Motor neuron (in vitro differentiated cells): ENCODE measurements at regions not wholly inside any gene's neighbourhood (a gene's known extent, or its start where the extent isn't known, plus 50 kb on each side); places are given as distances from the start of the nearest gene placed in this dataset.
"Not testable (repeated sequence)": the region's sequence is repeated elsewhere in the genome, so short reads cannot be mapped to it uniquely, and the experiment has no call there.

Experiments
- ATAC-seq, 8 experiments: fragments of 200-7000 bp; cut with Tn5 transposase; replicated peaks in 6 of 8; 2 replicates each; pipeline ENCODE4 v1.8.0; 2021; ENCODE audit warnings: mild to moderate bottlenecking in 8 of 8, moderate library complexity in 8 of 8
- H3K27ac ChIP-seq, 2 donors: fragments of 250-450 bp; sonication (Bioruptor Pico); 2 replicates each; pipeline ENCODE4 v1.9.0; 2021; ENCODE audit warnings: antibody characterized with exemption in 2 of 2, mild to moderate bottlenecking in 2 of 2, moderate library complexity in 1 of 2
- H3K4me1 ChIP-seq, 2 donors: fragments of 250-450 bp; sonication (Bioruptor Pico); replicated peaks in 1 of 2; 2 replicates each; pipeline ENCODE4 v1.6.1; 2021; ENCODE audit warnings: antibody characterized with exemption in 2 of 2, mild to moderate bottlenecking in 2 of 2, moderate library complexity in 1 of 2
- H3K4me3 ChIP-seq, 5 donors: fragments of 250-450 bp; sonication (Bioruptor Pico); 2 replicates each; pipeline ENCODE4 v1.9.0; 2021; ENCODE audit warnings: antibody characterized with exemption in 5 of 5, mild to moderate bottlenecking in 5 of 5, moderate library complexity in 4 of 5
- WGBS, 10 experiments: fragments of 450-650 bp; shearing (Covaris generic); methylation state at CpG; one replicate each; pipeline ENCODE4 v1.0.0; 2022; 5-methylcytosine and 5-hydroxymethylcytosine counted together
- in situ Hi-C, 9 experiments: fragments of 400-800 bp; cut with MboI; loops; one replicate each; pipeline ENCODE4 v1.15.0; 2021; ENCODE audit warnings: low sequenced_read_pairs in 9 of 9, low pct_unique_long_range_greater_than_20kb in 2 of 9; ENCODE audit not compliant: unreplicated experiment in 9 of 9

GRCh38 chr6:15888798-15889772, 226.3 kb upstream of the DTNBP1 start:
- in situ Hi-C loops: loop anchor here in 1 of 9 experiments (25.0 kb wide), 1 partner anchor 127 kb away; no protein-coding TSS in a partner anchor
- H3K27ac ChIP-seq: no peak overlapping the region
- no peaks in the 10 kb centered on the region for H3K4me1 ChIP-seq
- no peak for ATAC-seq
- 17 to 92% (median 79%) methylated on average over 2 to 8 of the region's 10 CpGs; no CpG with 5 or more reads in 1 of the 10 experiments for WGBS, 10 experiments
- no peak overlapping the region for H3K4me3 ChIP-seq

- 38 to 93% (median 80%) methylated on average over 3 to 9 of the region's 10 CpGs for WGBS, 10 experiments
- peak in 2 of 8 experiments; percentile 21 to 69 for ATAC-seq
- no peak overlapping the region for H3K4me3 ChIP-seq
- no peak overlapping the region for H3K27ac ChIP-seq
- in situ Hi-C loops: loop anchor here in 1 of 9 experiments (25.0 kb wide), 1 partner anchor 125 kb away; no protein-coding TSS in a partner anchor
- H3K4me1 ChIP-seq: no peaks in the 10 kb centered on the region
Observed at GRCh38 chr6:15887491-15888461, 224.9 kb upstream of the DTNBP1 start.

- in situ Hi-C loops: loop anchor here in 1 of 9 experiments (25.0 kb wide), 1 partner anchor 123 kb away; no protein-coding TSS in a partner anchor
- no peak for ATAC-seq
- WGBS, 10 experiments: 71 to 100% (median 93%) methylated on average over 2 to 5 of the region's 5 CpGs; no CpG with 5 or more reads in 1 of the 10 experiments
Observed at GRCh38 chr6:15885624-15886023, 222.8 kb upstream of the DTNBP1 start.

GRCh38 chr6:15883593-15883992, 220.8 kb upstream of the DTNBP1 start:
- 80 to 100% (median 90%) methylated on average over 1 to 4 of the region's 10 CpGs; no CpG with 5 or more reads in 6 of the 10 experiments for WGBS, 10 experiments
- not testable (repeated sequence) for ATAC-seq, H3K4me1 ChIP-seq, H3K4me3 ChIP-seq, H3K27ac ChIP-seq
- in situ Hi-C loops: loop anchor here in 1 of 9 experiments (25.0 kb wide), 1 partner anchor 121 kb away; no protein-coding TSS in a partner anchor

More at GRCh38 chr6:15885624-15886023, 222.8 kb upstream of the DTNBP1 start:
- Histone ChIP-seq H3K27ac (no peak overlapping the region), H3K4me3 (no peak overlapping the region), H3K4me1 (no peaks in the 10 kb centered on the region)

GRCh38 chr6:15882915-15883314, 220.1 kb upstream of the DTNBP1 start:
- no peak overlapping the region for H3K27ac ChIP-seq
- no peak for ATAC-seq
- H3K4me1 ChIP-seq: peaks cover 3 to 7% of the 10 kb centered on the region in 2 donors
- in situ Hi-C loops: loop anchor here in 1 of 9 experiments (25.0 kb wide), 1 partner anchor 121 kb away; no protein-coding TSS in a partner anchor
- WGBS, 10 experiments: 60 to 100% (median 93%) methylated on average over 1 to 6 of the region's 6 CpGs; no CpG with 5 or more reads in 3 of the 10 experiments
- no peak overlapping the region for H3K4me3 ChIP-seq

GRCh38 chr6:15882345-15882744, 219.5 kb upstream of the DTNBP1 start:
- no peak overlapping the region for H3K4me3 ChIP-seq
- no peak for ATAC-seq
- peaks cover 3 to 7% of the 10 kb centered on the region in 2 donors for H3K4me1 ChIP-seq
- in situ Hi-C loops: loop anchor here in 1 of 9 experiments (25.0 kb wide), 1 partner anchor 120 kb away; no protein-coding TSS in a partner anchor
- H3K27ac ChIP-seq: no peak overlapping the region
- WGBS, 10 experiments: 0 to 92% (median 67%) methylated on average over 1 to 4 of the region's 4 CpGs

- WGBS, 10 experiments: 76 to 90% (median 79%) methylated on average over 2 to 3 of the region's 3 CpGs; no CpG with 5 or more reads in 7 of the 10 experiments
- Histone ChIP-seq H3K4me1 (peaks cover 3 to 7% of the 10 kb centered on the region in 2 donors), H3K27ac (no peak overlapping the region), H3K4me3 (no peak overlapping the region)
- ATAC-seq: no peak
- in situ Hi-C loops: loop anchor here in 1 of 9 experiments (25.0 kb wide), 1 partner anchor 119 kb away; no protein-coding TSS in a partner anchor
Observed at GRCh38 chr6:15881150-15881549, 218.3 kb upstream of the DTNBP1 start.

- Histone ChIP-seq H3K4me1 (peaks cover 3 to 7% of the 10 kb centered on the region in 2 donors), H3K4me3 (no peak overlapping the region), H3K27ac (no peak overlapping the region)
- 67 to 100% (median 88%) methylated on average over 1 to 4 of the region's 4 CpGs for WGBS, 10 experiments
- peak in 3 of 8 experiments; percentile 31 to 54 (median 40) for ATAC-seq
- in situ Hi-C loops: loop anchor here in 1 of 9 experiments (25.0 kb wide), 1 partner anchor 118 kb away; no protein-coding TSS in a partner anchor
Observed at GRCh38 chr6:15880262-15880973, 217.6 kb upstream of the DTNBP1 start.

- WGBS, 10 experiments: 0 to 100% (median 67%) methylated on average over 1 to 11 of the region's 12 CpGs; no CpG with 5 or more reads in 1 of the 10 experiments
- Histone ChIP-seq H3K4me1 (peaks cover 3 to 7% of the 10 kb centered on the region in 2 donors), H3K27ac (no peak overlapping the region), H3K4me3 (no peak overlapping the region)
- ATAC-seq: peak in 5 of 8 experiments; percentile 40 to 93 (median 88)
- in situ Hi-C loops: loop anchor here in 1 of 9 experiments (25.0 kb wide), 1 partner anchor 117 kb away; no protein-coding TSS in a partner anchor
Observed at GRCh38 chr6:15879371-15880261, 216.8 kb upstream of the DTNBP1 start.

- no peak for ATAC-seq
- H3K4me1 ChIP-seq: peaks cover 8 to 14% of the 10 kb centered on the region in 2 donors
- no peak overlapping the region for H3K4me3 ChIP-seq
- in situ Hi-C loops: loop anchor here in 1 of 9 experiments (25.0 kb wide), 1 partner anchor 115 kb away; no protein-coding TSS in a partner anchor
- no peak overlapping the region for H3K27ac ChIP-seq
- 50 to 100% (median 83%) methylated on average over 1 to 2 of the region's 2 CpGs; no CpG with 5 or more reads in 3 of the 10 experiments for WGBS, 10 experiments
Observed at GRCh38 chr6:15877231-15877630, 214.4 kb upstream of the DTNBP1 start.

- H3K27ac ChIP-seq: no peak overlapping the region
- 11 to 100% (median 72%) methylated on average over 1 to 3 of the region's 3 CpGs; no CpG with 5 or more reads in 3 of the 10 experiments for WGBS, 10 experiments
- no peak overlapping the region for H3K4me3 ChIP-seq
- in situ Hi-C loops: loop anchor here in 1 of 9 experiments (25.0 kb wide), 1 partner anchor 114 kb away; no protein-coding TSS in a partner anchor
- ATAC-seq: no peak
- peaks cover 8 to 14% of the 10 kb centered on the region in 2 donors for H3K4me1 ChIP-seq
Observed at GRCh38 chr6:15876406-15876805, 213.6 kb upstream of the DTNBP1 start.
